ENCODE measurements at regions not wholly inside any gene's neighbourhood (a gene's known extent, or its start where the extent isn't known, plus 50 kb on each side); places are given as distances from the start of the nearest gene placed in this dataset.
"Not testable (repeated sequence)": the region's sequence is repeated elsewhere in the genome, so short reads cannot be mapped to it uniquely, and the experiment has no call there.

DNA sequence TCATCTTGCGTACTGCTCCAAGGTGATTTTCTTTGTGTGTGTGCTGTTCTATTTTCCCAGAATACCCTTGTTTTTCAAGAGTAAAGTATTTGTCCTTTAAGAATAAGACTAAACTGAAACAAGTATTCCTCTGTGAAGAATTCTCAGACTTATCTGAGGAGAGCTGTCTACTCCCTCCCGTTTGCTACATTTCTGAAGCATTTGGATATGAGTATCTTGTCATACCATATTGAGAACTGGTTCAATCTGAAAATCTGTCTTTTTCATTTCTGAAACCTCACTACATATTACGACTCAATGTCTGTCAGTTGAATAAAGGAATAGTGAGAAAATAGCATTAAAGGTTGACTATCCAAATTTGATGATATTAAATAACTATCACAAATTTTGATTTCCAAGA is 159.4 kb downstream of the PMAIP1 start:
- DNase-seq, result no peak

DNA sequence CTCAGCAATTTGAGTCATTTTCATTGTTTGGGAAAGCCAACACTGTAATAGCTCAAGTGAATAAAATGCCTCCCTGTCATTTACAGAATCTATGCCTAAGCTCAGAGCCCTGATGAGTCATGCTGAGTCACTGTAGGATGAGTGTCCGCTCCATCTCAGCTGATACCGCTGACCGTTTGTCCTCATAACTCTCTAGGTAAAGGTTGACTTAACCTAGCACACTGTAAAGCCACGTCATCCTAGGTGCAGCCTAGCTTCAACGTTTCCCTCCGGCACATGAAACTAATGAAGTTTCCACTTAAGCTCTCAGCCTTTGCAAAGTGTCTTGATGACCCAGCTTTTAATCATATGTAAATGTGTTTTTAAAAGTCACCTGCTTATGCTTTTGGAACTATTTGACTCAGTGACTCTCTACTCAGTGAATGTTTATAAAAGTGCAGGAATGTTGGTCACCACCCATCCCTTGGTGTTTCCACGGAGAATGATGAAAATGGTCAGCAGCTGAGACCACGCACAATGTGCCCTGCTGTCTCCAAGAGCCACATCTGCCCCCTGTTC is 154.0 kb downstream of the PMAIP1 start:
- no peak for DNase-seq

DNA sequence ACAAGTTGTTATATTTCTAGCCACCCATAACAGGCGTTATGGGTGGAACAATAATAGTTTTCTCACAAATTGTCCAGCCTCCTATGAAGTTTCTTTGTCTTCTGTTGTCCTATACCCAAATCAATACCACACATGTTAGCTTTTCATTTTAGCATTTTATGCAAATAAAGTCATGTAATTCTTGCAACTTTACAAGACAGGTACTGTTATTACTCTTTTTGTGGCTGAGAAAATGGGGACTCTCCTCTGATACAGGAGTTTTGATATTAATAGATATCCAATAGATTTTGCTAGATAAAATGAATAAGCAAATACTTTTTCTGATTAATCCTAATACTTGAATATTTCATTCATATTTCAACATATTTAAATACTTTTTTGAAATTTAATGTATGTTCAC is 151.0 kb downstream of the PMAIP1 start:
- no peak for DNase-seq

DNA sequence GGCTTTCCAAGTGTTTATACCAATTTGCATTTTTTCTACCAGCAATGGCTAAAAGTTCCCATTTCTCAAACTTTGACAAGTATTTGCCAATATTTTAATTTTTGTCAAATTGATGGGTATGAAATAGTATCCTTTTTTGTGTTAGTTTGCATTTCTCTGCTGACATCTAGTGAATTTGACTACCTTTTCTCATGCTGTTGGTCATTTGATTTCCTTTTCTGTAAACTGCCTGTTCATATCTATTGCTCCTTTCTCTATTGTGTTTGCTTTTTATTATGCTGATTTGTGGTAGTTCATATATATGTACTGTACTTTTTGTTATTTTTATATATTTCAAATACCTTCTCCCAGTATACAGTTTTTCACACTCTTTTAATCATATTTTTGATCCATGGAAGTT is 149.4 kb downstream of the PMAIP1 start:
- no peak for DNase-seq

DNA sequence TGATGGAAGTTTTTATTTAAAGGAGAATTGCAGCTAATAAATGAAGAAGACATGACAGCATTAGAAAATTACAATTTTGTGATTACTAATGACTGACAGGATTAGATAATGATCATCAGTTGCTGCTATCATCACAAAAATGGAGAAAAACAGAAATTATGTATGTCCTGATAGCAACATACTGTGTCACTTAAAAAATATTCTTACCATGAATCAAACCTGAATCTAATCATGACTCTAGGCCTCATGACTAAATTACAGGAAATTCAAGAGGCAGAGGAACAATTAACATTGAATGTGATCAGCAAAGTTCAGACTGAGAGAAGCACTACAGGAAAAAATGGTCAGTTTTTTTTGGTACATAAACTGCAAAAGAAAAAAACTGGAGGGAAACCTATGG is 147.8 kb downstream of the PMAIP1 start:
- DNase-seq, result no peak

DNA sequence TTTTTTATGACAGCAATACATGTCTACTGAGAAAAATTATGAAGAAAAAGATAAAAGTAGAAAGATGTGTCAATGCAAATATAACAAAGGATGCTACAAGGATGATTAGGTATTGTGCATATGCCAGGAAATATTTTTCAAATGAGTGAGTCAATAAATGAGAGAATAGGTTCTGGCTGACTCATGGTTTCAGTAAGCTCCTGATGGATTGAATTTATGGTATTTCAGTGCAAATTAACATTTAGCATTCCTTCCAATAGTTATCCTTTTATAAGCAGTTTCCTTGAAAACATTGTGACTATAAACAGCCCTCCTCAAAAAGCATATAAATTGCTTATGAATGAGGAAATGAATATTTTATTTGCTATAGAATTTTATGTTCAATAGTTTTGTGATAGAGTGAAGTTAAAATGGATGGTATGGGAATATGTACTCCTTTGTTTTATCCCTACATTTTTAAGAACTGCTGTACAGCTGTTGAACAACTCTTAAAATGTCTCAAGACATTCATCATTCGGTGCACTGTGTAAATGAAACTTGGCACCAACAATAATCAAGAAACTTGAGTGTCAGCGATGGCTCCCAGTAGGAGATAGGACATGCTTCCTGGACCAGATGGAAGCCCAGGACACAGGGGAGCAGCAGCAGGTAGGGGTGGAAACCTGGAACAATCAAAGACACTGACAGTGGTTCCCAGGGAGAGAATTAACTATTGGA is 144.7 kb downstream of the PMAIP1 start:
- no peak for DNase-seq

DNA sequence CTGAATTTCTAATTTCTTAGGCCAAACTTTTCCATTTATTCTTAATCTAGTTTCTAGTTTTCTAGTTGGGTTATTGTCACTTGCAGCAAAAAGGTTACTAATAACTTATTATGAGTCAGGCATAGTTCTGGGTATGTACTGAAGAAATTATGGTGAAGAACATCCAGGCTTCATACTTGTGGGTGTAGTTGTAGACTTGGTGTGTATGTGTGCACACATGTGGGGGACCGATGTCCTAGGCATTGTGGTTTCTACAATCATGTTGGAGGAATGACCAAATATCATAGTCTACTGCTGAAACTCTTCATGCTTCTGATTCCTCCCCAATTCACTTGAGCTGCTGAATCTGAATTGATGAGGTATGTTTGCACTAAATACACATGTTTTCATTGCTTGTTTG is 141.2 kb downstream of the PMAIP1 start:
- no peak for DNase-seq

DNA sequence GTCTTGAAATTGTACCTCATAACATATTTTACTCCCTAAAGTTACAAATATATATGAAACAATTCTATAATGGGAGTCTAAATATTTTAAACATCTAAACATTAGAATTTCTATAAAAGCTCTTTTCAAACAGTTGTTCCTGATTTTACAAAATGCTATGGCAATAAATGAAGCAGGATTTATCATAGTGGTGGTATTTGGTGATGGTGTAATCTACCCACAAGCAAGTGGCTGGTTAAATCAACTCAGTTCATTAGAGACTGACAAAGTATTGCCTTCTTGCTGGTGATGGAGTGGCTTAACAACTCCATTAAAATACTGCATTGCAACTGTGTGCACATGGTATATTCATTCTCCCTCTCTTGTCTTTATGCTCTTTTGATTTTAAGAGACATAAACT is 138.9 kb downstream of the PMAIP1 start:
- no peak for DNase-seq

DNA sequence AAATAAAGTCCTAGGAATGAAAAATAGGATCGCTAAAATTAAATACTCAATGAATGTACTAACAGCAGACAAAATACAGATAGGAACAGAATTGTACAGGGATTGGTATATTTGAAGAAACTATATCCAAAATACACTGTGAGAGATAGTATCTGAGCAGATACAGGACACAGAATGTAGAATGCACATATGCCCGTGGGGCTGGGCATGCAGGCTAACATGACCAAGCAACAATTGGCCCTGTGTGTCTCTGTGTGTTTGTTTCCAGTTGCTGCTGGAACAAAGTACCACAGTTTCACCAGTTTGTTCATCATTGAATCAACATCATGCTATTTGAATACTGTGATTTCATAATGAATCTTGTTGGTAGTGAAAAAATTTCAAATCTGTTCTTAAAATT is 127.6 kb downstream of the PMAIP1 start:
- DNase-seq, result no peak

DNA sequence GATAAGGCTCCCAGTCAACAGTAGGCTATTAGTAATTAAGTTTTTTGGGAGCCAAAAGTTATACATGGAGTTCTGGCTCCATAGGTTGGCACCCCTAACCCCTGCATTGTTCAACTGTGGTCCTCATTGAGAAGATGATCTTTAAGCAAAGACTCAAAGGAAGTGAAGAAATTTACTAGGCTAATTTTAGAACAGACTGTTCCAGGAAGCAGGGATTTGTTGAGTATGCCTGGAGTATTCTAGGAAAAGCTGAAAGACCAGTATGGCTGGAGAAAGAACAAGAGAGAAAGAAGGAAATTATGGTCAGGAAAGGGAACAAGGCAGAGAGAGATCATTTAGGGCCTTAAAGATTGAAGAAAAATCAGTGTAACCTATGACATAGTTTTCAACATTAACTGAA is 125.1 kb downstream of the PMAIP1 start:
- no peak for DNase-seq

DNA sequence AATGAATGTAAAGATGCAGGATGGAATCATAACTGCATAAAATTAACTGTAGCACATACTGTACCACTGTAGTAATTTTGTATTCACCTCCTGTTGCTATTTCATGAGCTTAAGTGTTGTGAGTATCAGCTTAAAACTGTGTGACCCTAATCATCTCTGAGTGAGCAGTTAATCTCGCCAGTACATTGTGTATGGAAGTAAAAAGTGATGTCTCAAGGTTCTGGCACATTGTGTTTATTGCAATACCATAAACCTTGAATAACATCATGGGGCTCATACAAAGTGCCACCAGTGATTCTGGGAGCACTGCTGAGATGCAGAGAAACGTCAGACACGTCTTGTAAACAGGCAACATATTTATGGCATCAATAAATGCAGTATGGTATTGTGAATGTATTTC is 124.5 kb downstream of the PMAIP1 start:
- no peak for DNase-seq

DNA sequence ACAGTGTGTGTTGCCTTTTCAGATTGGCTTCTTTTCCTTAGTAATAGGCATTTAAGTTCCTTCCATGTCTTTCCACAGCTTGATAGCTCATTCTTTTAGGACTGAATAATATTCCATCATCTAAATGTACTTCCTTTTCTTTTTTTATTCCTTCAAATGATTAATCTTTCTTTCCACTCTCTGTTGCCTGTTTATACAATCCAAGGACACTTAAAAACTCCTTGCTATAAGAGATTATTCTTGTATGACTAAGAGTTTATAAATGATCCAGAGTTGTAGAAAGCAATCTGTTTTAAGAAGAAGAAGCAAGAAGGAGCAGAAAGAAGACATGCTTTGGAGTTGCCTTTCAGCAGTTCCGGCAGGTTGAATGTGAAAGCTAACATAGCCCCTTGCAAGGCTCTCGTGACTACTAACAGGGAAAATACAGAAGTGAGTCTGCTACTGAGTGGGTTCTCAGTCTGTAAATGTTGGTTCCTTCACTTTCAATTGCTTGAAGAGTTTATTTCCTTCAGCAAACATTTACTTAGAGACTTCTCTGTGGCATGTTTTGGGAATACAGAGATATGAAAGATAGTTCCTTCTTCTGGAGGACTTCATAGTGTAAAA is 123.0 kb downstream of the PMAIP1 start:
- no peak for DNase-seq

DNA sequence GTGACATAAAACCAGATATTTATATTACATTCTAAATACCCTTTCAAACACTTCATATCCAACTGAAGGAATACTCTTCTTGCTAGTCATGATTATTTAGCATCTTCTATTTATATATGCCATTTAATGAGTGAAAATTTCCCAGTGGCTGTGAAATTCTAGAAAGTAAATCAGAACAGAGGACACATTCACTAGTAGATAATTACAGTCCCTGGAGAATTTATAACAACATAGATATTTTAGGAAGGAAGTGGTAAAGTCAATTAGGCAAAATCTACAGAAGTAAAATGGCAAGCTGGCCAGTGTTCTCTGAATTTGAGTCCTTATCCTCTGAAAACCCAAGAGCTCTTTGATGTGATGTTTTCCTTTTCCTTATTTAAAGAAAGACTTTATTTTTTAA is 121.8 kb downstream of the PMAIP1 start:
- no peak for DNase-seq

DNA sequence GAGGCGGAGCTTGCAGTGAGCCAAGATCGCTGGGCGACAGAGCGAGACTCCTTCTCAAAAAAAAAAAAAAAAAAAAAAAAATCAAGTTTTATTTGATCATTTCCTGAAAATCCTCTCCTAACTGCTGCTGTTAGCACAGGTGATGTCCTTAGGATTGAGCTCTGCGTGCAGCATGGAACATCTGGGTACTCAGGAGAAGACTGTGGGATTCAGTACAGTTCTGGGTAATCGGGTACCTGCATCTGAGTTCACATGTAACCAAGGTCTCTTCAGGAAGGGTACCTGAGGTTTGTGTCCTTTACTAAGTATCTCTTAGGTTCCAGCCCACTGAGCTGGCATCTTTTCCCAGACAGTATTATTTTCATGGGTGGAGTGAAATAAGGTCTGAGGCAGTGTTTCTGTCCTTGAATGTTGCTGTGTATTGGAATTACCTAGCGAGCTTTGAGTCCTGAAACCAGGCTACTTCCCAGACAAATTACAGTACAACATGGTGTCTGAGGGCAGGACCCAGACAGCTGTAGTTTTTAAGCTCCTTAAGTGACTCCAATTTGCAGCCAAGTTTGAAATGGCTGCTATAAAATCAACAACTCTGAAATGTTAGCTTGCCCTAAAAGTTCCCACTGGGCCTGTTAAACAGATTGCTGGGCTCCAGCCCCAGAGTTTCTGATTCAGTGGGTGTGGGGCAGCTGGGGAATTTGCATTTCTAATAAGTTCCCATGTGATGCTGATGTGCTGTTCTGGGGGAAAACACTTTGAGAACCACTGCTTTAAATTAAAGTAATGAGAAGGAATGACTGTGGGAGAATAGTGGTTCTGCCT is 120.5 kb downstream of the PMAIP1 start:
- no peak for DNase-seq

DNA sequence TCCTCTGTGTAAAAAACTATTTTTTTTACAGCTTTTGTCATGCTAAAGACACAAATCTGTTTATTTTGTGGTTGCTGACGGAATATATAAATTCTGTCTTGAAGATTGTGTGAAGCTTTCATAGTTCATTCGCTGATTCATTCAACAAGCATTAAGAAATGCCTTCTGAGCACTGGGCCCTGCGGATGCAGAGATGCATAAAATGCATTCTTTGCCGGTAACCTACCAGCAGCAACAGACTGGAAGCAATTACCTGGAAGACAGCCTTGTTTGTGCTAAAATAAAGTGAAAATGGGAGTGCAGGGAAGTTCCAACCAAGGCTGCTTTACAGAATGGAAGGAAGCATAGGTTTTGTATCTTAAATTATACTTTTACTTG is 119.7 kb downstream of the PMAIP1 start:
- DNase-seq, result no peak

DNA sequence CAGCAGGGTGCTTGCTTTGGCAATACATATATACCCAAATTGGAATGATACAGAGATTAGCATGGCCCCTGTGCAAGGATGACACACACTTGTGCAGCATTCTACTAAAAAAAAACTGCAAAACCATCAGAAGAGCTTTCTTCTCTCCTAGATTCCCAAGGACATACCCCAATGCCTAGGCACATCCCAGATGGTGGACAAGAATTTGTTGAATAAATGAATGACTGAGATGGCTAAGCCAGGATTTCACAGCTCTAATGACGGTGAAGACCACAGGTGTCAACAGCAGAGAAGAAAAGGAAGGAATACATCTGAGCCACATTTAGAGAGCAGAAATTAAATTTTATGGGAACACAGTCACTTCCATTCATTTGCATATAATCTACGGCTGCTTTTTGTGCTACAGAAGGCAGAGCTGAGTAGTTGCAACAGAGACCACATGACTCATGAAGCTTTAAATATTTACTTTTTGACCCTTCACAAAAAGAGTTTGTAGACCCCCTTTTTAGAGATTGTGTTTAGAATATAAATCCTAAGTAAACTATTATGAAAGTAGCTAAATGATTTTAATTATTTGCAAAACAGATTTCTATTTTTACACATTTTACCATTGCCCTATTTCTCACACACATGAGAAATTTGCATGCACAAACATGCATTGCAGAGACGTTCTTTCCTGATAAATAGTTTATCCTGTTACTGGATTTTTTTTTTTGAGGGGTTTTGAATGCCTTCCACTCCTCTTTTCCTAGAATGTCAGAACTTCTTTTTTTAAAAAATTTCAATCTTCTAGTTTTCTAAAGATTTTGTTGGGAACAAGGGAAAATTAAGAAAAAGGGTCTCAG is 119.0 kb downstream of the PMAIP1 start:
- DNase-seq, result no peak

DNA sequence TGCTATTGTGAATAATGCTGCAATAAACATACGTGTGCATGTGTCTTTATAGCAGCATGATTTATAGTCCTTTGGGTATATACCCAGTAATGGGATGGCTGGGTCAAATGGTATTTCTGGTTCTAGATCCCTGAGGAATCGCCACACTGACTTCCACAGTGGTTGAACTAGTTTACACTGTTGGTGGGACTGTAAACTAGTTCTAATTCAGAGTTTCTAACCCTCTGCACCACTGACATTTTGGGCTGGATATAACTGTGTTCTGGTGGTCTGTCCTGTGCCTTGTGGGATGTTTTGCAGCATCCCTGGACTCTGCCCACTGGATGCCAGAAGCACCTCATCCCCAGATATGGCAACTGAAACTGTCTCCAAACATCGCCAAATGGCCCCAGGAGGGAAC is 118.3 kb downstream of the PMAIP1 start:
- not testable (repeated sequence) for DNase-seq

DNA sequence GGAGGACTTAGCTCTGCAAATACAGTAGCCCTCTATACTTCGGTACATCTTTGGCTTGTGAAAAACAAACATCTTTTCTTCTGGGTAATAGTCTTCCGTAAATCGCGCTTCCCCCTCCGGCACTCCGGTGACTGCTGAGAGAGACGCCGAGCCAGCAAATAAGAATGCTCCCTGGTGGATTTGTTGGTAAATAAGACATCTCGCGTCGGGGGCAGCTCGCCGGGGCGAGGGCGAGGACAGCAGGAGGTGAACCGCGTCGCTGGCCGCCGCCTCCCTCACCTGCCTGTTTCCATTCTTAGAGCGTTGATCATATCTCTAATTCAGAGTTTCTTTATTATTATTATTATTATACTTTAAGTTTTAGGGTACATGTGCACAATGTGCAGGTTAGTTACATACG is 117.6 kb downstream of the PMAIP1 start:
- DNase-seq, result no peak

DNA sequence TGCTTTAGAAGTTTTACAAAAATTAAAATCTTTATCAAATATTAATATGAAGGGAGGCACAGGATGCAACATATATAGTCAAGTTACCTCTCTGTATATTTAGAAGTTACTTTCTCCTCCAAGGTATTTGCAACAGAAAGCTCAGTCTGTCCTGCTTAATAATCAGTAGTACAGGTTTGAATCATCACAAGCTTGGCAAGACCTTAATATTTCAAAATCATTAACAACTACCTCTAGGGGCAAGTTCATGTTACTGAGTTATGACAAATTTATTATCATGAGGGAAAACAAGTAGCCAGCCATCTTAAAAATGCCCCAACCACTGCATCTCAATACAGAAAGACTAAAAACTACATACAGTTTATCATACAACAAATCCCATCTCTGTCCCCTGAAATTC is 116.0 kb downstream of the PMAIP1 start:
- not testable (repeated sequence) for DNase-seq

DNA sequence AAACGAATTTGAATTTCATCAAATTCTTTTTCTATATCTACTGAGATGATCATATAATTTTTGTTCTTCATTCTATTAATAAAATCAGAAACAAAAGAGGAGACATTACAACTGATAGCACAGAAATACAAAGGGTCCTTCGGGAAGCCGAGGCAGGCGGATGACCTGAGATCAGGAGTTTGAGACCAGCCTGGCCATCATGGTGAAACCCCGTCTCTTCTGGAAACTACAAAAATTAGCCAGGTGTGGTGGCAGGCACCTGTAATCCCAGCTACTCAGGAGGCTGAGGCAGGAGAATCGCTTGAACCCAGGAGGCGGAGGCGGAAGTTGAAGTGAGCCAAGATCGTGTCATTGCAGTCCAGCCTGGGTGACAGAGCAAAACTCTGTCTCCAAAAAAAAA is 113.4 kb downstream of the PMAIP1 start:
- not testable (repeated sequence) for DNase-seq

DNA sequence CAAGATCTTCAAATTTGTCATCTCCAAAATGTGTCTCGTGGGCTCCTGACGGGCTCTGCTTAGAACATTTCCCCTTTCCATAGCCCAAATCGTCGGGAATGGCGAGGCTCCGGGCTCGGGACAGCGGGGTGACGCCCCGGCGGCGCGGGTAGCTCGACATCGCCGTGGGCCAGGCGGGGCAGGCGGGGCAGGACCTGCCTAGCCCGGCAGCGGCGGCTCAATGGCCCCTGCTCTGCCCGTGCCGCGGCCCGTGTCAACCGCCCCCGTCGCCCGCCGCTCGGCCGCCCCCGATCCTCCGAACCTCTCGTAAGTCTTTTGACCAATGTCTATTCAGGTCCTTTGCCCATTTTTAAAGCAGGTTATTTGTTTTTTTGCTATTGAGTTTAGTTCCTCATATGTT is 111.2 kb downstream of the PMAIP1 start:
- no peak for DNase-seq

DNA sequence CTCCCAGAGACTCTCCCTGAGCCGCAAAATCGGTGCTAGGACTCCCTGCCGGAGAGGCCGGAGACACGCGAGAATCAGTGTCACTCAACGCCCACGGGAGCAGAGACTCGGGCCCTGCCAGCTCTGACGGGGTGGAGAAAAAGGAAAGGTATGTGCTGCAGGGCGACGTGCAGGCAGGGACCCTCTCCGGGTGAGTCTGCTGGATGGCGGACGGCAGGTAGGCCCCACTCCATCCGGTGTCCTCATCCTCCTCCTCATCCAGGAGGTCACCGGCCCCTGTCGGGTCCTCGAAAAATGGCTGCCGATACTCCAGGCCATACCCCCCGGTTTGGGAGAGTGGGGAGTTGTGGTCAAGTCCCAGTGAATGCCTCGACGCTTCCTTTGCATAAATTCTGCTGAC is 110.7 kb downstream of the PMAIP1 start:
- no peak for DNase-seq

DNA sequence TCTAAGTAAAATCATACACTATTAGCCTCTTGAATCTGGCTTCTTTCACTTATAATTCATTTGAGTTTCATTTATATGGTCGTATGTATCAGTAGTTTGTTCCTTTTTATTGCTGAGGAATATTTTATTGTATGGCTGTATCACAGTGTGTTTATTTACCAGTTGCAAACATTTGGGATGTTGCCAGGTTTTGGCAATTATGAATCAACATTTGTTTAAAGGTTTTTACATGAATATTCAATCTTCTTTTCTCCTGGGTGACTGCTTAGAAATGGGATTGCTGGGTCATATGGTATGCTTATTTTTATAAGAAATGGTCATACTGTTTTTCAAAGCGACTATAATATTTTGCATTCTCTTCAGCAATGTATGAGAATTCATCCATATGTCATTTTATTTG is 107.9 kb downstream of the PMAIP1 start:
- DNase-seq, result no peak

Measured in activated CD4-positive, alpha-beta T cell treated with anti-CD3 and anti-CD28 coated beads, Interleukin-2, amount 50 U/mL, for 1 hour (primary cell).